KMS-11 (cell line): ENCODE measurements at regions not wholly inside any gene's neighbourhood (a gene's known extent, or its start where the extent isn't known, plus 50 kb on each side); places are given as distances from the start of the nearest gene placed in this dataset.
"Not testable (repeated sequence)": the region's sequence is repeated elsewhere in the genome, so short reads cannot be mapped to it uniquely, and the experiment has no call there.

Experiments
- H2AFZ ChIP-seq: fragments of 200-600 bp; sonication (generic); 2 replicates; pipeline ENCODE4 v1.6.1; 2016; ENCODE audit warnings: antibody characterized with exemption, mixed run types, low read depth
- H3K27ac ChIP-seq: fragments of 200-600 bp; sonication (generic); 2 replicates; pipeline ENCODE4 v1.6.1; 2016; ENCODE audit warnings: mild to moderate bottlenecking, mixed run types
- H3K27me3 ChIP-seq: fragments of 200-600 bp; sonication (generic); 2 replicates; pipeline ENCODE4 v1.6.1; 2017; ENCODE audit warnings: mild to moderate bottlenecking, low read depth, mixed run types, moderate library complexity; ENCODE audit not compliant: insufficient read depth
- H3K36me3 ChIP-seq: fragments of 200-600 bp; sonication (generic); 2 replicates; pipeline ENCODE4 v1.6.1; 2017; ENCODE audit warnings: mild to moderate bottlenecking, mixed run types; ENCODE audit not compliant: insufficient read depth
- H3K4me1 ChIP-seq: fragments of 200-600 bp; sonication (generic); 2 replicates; pipeline ENCODE4 v1.6.1; 2016; ENCODE audit warnings: mild to moderate bottlenecking, low read depth, mixed run types; ENCODE audit not compliant: poor library complexity, severe bottlenecking
- H3K4me2 ChIP-seq: fragments of 200-600 bp; sonication (generic); 2 replicates; pipeline ENCODE4 v1.7.0; 2016; ENCODE audit warnings: mild to moderate bottlenecking, mixed run types
- H3K4me3 ChIP-seq: fragments of 200-600 bp; sonication (generic); IDR thresholded peaks from 2 replicates; pipeline ENCODE4 v1.6.1; 2017; ENCODE audit warnings: low read depth, low read length, mixed read lengths; ENCODE audit not compliant: insufficient read depth
- H3K79me2 ChIP-seq: fragments of 200-600 bp; sonication (generic); 2 replicates; pipeline ENCODE4 v1.6.1; 2016; ENCODE audit warnings: low read depth, mixed run types; ENCODE audit not compliant: insufficient read depth
- H3K9ac ChIP-seq: fragments of 200-600 bp; sonication (generic); 2 replicates; pipeline ENCODE4 v1.6.1; 2016; ENCODE audit warnings: mild to moderate bottlenecking, mixed run types
- H4K20me1 ChIP-seq: fragments of 200-600 bp; sonication (generic); 2 replicates; pipeline ENCODE4 v1.6.1; 2016; ENCODE audit warnings: mild to moderate bottlenecking, mixed run types; ENCODE audit not compliant: insufficient read depth
- TF ChIP-seq, protein P1 (sequence below): fragments of 200-600 bp; sonication (generic); conservative IDR thresholded peaks from 2 replicates; pipeline ENCODE4 v1.6.1; 2017; ENCODE audit warnings: low read depth, mild to moderate bottlenecking, antibody characterized with exemption, low read length, moderate library complexity, mixed read lengths

DNA sequence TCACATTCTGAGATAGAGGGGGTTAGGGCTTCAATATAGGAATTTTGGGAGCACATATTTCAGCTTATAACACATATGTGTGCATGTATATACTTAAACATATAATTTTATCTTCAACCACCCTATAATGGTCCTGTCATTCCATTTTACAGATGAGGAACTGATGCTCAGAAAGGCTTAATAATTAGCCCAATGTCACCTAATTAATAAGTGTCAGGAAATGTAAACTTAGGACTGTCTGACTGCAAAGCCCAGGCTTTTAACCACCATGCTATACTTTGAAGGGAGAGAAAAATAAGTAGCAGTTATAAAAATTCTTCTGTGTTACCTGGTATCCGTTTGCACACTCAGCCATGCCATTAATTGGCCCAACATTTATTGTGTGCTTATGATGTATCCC, 172.6 kb downstream of the SKIDA1 start:
- Histone ChIP-seq H2AFZ (no peak overlapping the region), H3K4me3 (no peak overlapping the region), H3K4me1 (no peaks in the 10 kb centered on the region), H3K27ac (no peak overlapping the region), H4K20me1 (no peaks in the 10 kb centered on the region), H3K27me3 (no peaks in the 10 kb centered on the region), H3K4me2 (no peak overlapping the region), H3K36me3 (no peaks in the 10 kb centered on the region), H3K79me2 (no peaks in the 10 kb centered on the region), H3K9ac (no peak overlapping the region)
- TF ChIP-seq, protein P1, sequence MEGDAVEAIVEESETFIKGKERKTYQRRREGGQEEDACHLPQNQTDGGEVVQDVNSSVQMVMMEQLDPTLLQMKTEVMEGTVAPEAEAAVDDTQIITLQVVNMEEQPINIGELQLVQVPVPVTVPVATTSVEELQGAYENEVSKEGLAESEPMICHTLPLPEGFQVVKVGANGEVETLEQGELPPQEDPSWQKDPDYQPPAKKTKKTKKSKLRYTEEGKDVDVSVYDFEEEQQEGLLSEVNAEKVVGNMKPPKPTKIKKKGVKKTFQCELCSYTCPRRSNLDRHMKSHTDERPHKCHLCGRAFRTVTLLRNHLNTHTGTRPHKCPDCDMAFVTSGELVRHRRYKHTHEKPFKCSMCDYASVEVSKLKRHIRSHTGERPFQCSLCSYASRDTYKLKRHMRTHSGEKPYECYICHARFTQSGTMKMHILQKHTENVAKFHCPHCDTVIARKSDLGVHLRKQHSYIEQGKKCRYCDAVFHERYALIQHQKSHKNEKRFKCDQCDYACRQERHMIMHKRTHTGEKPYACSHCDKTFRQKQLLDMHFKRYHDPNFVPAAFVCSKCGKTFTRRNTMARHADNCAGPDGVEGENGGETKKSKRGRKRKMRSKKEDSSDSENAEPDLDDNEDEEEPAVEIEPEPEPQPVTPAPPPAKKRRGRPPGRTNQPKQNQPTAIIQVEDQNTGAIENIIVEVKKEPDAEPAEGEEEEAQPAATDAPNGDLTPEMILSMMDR, result no peak

DNA sequence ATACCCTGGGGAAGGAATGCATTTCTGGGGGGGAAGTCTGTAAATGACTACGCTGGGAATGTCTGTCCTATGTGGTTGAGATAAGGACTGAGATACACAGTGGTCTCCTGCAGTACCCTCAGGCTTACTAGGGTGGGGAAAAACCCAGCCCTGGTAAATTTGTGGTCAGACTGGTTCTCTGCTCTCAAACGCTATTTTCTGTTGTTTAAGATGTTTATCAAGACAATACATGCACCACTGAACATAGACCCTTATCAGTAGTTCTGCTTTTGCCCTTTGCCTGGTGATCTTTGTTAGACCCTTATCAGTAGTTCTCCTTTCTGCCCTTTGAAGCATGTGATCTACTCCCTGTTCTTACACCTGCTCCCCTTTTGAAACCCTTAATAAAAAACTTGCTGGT, 173.9 kb downstream of the SKIDA1 start:
- H3K4me2 ChIP-seq, result not testable (repeated sequence)

DNA sequence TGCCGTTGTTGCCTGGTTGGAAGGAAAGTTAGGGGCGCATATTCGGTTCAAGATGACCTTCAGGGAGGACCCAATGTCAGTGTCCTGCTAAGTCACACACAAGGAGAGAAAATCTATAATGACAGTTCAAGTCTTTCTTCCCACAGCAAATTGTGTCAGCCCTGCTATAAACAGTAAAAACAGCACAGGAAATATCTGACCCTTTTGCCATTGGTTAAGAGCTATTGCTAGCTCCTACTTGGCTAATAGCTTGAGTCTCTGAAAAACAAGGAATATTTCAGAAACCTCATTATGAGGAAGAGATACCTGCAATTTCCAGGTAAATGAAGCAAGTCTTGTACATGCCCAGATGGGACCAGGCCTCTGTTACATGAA, 175.6 kb downstream of the SKIDA1 start:
- Histone ChIP-seq H3K4me3 (no peak overlapping the region), H3K27me3 (no peaks in the 10 kb centered on the region)

More for the DNA sequence above, 173.9 kb downstream of the SKIDA1 start:
- H3K79me2 ChIP-seq, H3K9ac ChIP-seq, H2AFZ ChIP-seq, H4K20me1 ChIP-seq, H3K4me1 ChIP-seq, H3K4me3 ChIP-seq, H3K27me3 ChIP-seq, H3K36me3 ChIP-seq, H3K27ac ChIP-seq: not testable (repeated sequence)

DNA sequence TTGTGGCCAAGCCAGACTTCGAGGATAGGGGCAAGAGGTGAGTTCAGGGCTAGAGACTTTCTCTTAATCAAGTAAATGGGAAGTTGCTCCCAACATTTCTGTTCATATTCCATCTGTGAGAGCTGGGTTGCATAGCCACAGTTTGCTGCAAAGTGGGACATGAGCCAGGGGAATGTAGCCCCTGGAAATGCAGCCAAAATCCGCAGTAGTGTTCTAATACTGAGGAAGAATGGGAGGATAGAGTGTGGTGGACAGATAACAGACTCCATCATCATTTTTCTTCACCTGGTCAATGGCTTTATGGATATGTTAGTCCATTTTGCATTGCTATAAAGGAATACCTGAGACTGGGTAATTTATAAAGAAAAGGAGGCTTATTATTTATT, 177.7 kb downstream of the SKIDA1 start:
- no peaks in the 10 kb centered on the region for H3K36me3 ChIP-seq
- no peak overlapping the region for H3K4me3 ChIP-seq
- no peak overlapping the region for H3K4me2 ChIP-seq
- TF ChIP-seq, protein P1, result no peak
- H2AFZ ChIP-seq, result no peak overlapping the region
- H3K9ac ChIP-seq, result no peak overlapping the region
- no peaks in the 10 kb centered on the region for H4K20me1 ChIP-seq
- no peak overlapping the region for H3K27ac ChIP-seq
- H3K4me1 ChIP-seq, result no peaks in the 10 kb centered on the region
- H3K79me2 ChIP-seq, result no peaks in the 10 kb centered on the region
- H3K27me3 ChIP-seq, result no peaks in the 10 kb centered on the region

More for the DNA sequence above, 175.6 kb downstream of the SKIDA1 start:
- TF ChIP-seq, protein P1, result no peak
- Histone ChIP-seq H4K20me1 (no peaks in the 10 kb centered on the region), H3K79me2 (no peaks in the 10 kb centered on the region), H2AFZ (no peak overlapping the region), H3K9ac (no peak overlapping the region), H3K4me1 (no peaks in the 10 kb centered on the region), H3K36me3 (no peaks in the 10 kb centered on the region), H3K4me2 (no peak overlapping the region), H3K27ac (no peak overlapping the region)

DNA sequence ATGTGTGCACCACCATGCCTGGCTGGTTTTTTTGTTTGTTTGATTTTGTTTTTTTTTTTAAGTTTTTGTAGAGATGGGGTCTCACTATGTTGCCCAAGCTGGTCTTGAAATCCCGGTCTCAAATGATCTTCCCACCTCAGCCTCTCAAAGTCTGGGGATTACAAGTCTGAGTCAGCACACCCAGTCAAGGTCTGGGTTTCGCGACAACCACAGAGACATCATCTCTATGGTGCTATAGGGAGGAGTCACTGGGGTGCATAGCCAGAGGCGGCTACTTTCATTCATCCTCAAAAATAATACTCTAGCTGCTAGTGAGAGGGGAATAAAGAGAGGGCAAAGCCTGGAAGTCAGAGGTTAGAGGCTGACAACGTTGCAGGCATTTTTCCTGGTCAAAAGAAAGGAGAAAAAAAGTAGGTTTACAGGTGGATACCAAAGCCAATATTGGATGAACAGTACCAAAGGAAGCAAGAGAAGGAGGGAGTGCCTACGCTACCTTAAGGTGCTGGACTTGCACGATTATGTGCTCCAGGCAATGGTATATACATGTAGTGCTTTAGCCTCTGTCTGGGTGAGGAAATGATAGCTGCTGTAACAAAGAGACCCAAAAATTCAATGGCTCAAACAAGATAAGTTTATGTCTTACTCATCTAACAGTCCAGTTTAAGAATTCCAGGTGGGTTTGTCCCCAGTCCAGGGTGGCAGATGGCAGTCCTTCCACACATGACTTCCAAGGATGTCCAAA, 178.3 kb downstream of the SKIDA1 start:
- no peaks in the 10 kb centered on the region for H3K4me1 ChIP-seq

More for the DNA sequence above, 178.3 kb downstream of the SKIDA1 start:
- H2AFZ ChIP-seq, result no peak overlapping the region
- H3K4me2 ChIP-seq, result no peak overlapping the region
- H3K36me3 ChIP-seq, result no peaks in the 10 kb centered on the region
- H3K4me3 ChIP-seq, result no peak overlapping the region
- TF ChIP-seq, protein P1, result no peak
- H3K9ac ChIP-seq, result no peak overlapping the region
- H3K27me3 ChIP-seq, result no peaks in the 10 kb centered on the region
- H3K27ac ChIP-seq, result no peak overlapping the region
- H4K20me1 ChIP-seq, result no peaks in the 10 kb centered on the region
- H3K79me2 ChIP-seq, result no peaks in the 10 kb centered on the region
